ENCODE measurements at regions not wholly inside any gene's neighbourhood (a gene's known extent, or its start where the extent isn't known, plus 50 kb on each side); places are given as distances from the start of the nearest gene placed in this dataset.

DNA sequence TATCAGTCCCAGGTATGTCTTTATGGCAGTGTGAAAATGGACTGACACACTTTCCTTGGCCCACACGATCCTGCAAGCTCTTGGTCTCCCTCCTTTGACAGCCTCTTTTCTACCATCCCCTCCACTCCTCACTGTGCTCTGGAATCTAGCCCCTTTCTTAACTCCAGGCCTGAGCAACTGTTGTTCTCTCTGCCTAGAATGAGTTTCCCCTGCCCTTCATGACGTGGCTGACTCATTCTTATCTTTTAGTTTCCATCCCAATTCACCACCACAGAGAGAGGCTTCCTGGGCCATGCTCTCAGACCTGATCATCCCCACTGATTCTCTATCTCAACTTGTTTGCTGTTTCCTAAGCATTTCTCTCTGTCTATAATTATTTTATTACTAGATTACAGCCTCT is 157.4 kb upstream of the HMGA2 start (continued):
- TF ChIP-seq PRDM10 (IDR thresholded peaks at IDR 0.05; ENCODE audit: partially characterized antibody) = no peak
- no peak for TF ChIP-seq KLF16 (IDR thresholded peaks at IDR 0.05)
- peak; percentile 80 for TF ChIP-seq SMARCE1 (IDR thresholded peaks at IDR 0.05)
- no peak for TF ChIP-seq ZNF444 (CRISPR knock-in tag; IDR thresholded peaks at IDR 0.05)
- no peak for TF ChIP-seq MBD2 (IDR thresholded peaks at IDR 0.05; ENCODE audit: borderline replicate concordance, low read depth)
- peak; percentile 59 for TF ChIP-seq TEAD4 (IDR thresholded peaks at IDR 0.05; ENCODE audit: low read length)
- TF ChIP-seq TEAD4 (CRISPR knock-in tag; IDR thresholded peaks at IDR 0.05; ENCODE audit: borderline replicate concordance) = no peak
- no peak for TF ChIP-seq ZNF253 (CRISPR knock-in tag; conservative IDR thresholded peaks at IDR 0.05)
- TF ChIP-seq NEUROD1 (IDR thresholded peaks at IDR 0.05; ENCODE audit: borderline replicate concordance, low read depth, low read length, partially characterized antibody) = peak; percentile 19

- peak overlapping the region; percentile 74 for H2AFZ ChIP-seq (ENCODE audit: low read depth, low read length)
- in situ Hi-C loops (cut with MboI) = no loop called here
Observed at GRCh38 chr12:65667932-65668331, 156.4 kb upstream of the HMGA2 start.

More at GRCh38 chr12:65667932-65668331, 156.4 kb upstream of the HMGA2 start:
- ATAC-seq (0 out of 3 replicates have a peak, but pooled peaks have one; percentile 39), FAIRE-seq (no peak), DNase-seq (ENCODE audit: extremely low read depth in 1 of 4, low spot score in 3 of 4) (no peak)
- Histone ChIP-seq H3K4me1 (replicated peaks in 1 of 2; ENCODE audit: control insufficient read depth in 2 of 2, insufficient read depth in 2 of 2, low read length in 2 of 2) (peaks cover 0 to 62% of the 10 kb centered on the region in 2 experiments; a peak in 4 of 5 replicates), H3K9me3 (replicated peaks; ENCODE audit: control insufficient read depth, insufficient read depth, low read depth, low read length) (no peaks in the 10 kb centered on the region), H4K20me1 (replicated peaks; ENCODE audit: control insufficient read depth, insufficient read depth, low read length) (no peaks in the 10 kb centered on the region), H3K27me3 (ENCODE audit: control insufficient read depth in 2 of 2, insufficient read depth in 2 of 2, low read length in 2 of 2) (no peaks in the 10 kb centered on the region), H3K79me2 (ENCODE audit: control insufficient read depth, insufficient read depth, low read length) (no peaks in the 10 kb centered on the region), H3K4me3 (no peak overlapping the region), H3K9me1 (ENCODE audit: control insufficient read depth, insufficient read depth, low read length) (no peaks in the 10 kb centered on the region), H3K4me2 (ENCODE audit: insufficient read depth, low read length) (peak overlapping the region; percentile 21), H3K27ac (ENCODE audit: extremely low read depth, low read depth, low read length) (peak overlapping the region; percentile 76; the same call in 2 of the 3 replicates), H3K9ac (ENCODE audit: insufficient read depth in 1 of 2, low read depth in 2 of 2, low read length in 2 of 2) (peak overlapping the region in 1 of 2 experiments; percentile 37; a peak in 1 of 4 replicates), H3K36me3 (ENCODE audit: control insufficient read depth, insufficient read depth, low read length) (no peaks in the 10 kb centered on the region)
- TF ChIP-seq ZNF175 (CRISPR knock-in tag; IDR thresholded peaks at IDR 0.05; ENCODE audit: low read depth) (peak; percentile 58), CTCF (IDR thresholded peaks at IDR 0.05 in 2 of 3, conservative IDR thresholded peaks at IDR 0.05 in 1 of 3; ENCODE audit: insufficient read depth in 2 of 3, low read depth in 1 of 3, low read length in 3 of 3) (no peak)
- POLR2A ChIA-PET = no interaction called here
- 24% methylated on average over 9 of the region's 9 CpGs for WGBS (ENCODE audit: insufficient coverage, low coverage, missing lambda C conversion rate)
- no TSS peak for BruUV-seq (replicated peaks)
- CTCF ChIA-PET (ENCODE audit: low intra/inter-chr PET ratio) = no interaction called here
- intact Hi-C loops (cut with micrococcal nuclease) = no loop called here
